Hematopoietic multipotent progenitor cell (in vitro differentiated cells): ENCODE measurements at regions not wholly inside any gene's neighbourhood (a gene's known extent, or its start where the extent isn't known, plus 50 kb on each side); places are given as distances from the start of the nearest gene placed in this dataset.

Experiments used
- DNase-seq, 3 donors: peaks; one replicate each; pipeline ENCODE4 v3.0.0-alpha.2; 2011 to 2015; ENCODE audit warnings: low read depth in 2 of 3, low spot score in 2 of 3

DNA sequence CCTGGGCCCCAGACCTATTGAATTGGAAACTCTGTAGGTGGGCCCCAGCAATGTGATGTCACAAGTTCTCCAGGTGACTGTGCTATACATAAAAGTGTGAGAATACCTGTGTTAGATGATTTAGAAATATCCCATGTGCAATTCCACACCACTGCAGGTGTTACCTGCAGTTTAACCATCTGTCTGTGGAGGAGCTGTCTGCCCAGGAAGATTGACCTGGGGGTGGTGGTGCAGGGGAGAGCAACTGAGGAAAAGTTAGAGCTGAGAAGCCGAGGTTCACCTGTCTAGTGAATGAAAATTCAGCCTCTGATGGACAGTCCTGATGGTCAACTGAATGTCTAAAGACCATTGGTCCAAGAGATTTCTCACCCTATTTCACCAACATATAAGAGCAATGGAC is 132.2 kb upstream of the SLC24A5 start:
- DNase-seq: no peak

DNA sequence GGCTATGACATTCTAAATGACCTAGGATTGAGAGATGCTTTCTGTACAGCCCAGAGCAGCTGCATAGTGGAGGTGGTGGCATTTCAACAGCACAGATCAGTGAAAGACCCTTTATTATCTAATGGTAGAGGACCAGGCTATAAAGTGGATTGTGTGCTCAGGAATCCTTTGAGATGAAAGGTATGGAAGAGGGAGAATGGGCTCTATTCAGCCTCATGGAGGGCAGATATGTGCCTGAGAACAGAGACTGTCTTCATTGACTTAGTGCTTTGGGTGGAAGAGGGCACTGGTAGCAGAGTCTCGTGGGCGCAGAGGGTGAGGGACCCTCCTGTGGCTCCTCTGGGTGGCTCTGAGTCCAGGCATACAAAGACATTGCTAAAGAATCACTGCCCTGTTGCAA is 130.0 kb upstream of the SLC24A5 start:
- DNase-seq: no peak

DNA sequence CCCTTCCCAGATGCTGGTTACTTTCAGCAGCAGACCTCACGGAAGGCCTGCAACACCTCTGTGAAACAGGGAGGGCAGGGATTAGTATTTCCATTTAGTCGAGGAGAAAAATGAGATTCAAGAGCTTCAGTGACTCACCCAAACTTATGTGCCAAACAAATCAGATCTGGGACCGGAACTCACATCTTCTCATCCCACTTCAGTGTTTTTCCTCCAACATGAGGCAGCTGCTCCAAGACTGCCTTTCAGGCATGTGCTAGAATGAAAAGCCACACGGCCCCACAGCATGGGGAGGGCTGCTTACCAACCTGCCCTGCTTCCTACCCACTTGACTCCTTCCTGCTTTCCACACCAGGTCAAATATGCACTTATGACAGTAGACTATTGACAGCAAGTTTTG is 129.4 kb upstream of the SLC24A5 start:
- DNase-seq: no peak

DNA sequence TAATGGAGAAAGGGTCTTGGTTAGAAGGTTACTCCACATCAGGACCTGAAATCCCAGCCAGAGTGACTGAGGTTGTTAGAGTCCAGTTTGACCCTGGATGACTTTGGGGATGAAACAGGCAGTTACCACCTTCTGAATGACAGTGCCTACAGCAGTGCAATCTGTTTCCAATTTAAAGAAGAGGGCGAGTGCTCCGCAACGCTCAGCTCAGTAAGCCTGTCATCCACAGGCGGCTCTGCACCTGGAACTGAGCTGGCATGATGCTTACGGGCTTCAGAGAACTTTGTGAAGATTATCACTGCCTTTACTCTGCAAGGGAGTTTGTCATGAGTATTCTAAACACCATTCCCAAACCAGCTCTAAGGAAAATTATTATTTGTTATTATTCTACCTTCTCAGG is 127.7 kb upstream of the SLC24A5 start:
- no peak for DNase-seq

- no peak for DNase-seq
These were observed 123.4 kb upstream of the SLC24A5 start for GRCh38 chr15:47997195-47998080.

DNA sequence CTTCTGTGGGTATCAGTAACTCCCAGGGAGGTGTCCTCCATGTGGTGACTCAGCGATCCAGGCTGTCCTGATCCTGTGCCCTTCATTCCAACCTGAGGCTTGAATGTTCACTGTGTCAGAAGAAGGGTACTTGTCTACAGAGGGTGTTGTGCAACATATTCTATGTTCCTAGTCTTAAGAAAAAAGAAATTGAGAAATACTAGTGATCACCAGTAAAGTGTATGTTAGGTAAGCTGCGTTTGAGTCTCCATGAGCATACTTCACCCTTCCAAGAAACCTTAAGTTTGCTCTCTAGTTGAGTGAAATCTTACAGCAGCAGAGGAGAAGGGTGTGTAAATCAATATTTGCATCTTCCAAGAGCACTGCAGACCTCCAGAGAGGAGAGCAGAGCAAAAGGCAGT is 122.2 kb upstream of the SLC24A5 start:
- DNase-seq: no peak

DNA sequence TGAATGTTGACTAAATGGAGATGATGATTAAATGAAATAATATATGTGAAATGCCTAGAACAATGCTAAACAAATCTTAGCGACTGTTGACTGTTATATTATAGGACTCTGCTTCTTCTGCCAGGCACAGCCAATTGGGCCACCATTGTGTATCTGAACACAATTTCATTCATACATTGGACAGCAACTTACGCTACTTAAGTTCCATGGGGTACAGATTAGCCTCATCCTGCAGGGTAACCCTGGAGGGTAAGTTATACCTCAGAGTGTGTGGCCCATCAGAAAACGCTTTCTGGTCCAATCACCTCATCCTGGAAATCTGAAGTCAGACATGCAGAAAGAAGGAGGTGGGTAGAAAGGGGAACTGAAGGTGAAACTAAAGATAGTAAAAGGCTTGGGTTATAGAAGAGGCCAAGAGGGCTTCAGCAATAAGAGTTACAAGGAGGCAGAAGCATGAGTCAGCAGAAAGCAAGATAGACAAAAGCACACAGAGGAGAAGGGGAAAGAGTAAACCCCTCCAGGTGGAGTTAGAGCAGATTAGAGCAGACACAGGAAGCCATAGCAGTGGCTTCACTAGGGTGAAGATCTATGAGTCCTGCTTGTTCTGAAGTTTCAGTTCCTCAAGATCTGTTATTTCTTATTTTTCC is 119.3 kb upstream of the SLC24A5 start:
- DNase-seq: peak in 1 of 3 donors; percentile 30

DNA sequence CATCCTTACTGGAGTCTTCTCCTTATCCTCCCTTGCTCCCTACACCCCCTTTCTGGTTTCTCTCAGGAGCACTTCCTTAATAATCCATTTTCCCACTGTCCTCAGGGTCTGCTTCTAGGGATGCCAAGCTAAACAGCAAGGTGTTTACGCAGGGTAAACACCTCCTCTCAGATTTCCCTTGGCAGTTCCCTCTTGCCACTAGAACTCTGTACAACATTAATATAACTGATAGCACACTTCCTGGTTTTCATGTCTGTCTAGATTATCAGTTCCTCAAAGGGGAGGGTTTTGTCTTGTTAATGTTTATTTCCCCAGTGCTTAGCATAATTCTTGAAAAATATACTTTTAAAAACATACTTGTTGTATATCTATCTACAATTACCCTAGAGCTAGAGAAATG is 118.0 kb upstream of the SLC24A5 start:
- DNase-seq: no peak

DNA sequence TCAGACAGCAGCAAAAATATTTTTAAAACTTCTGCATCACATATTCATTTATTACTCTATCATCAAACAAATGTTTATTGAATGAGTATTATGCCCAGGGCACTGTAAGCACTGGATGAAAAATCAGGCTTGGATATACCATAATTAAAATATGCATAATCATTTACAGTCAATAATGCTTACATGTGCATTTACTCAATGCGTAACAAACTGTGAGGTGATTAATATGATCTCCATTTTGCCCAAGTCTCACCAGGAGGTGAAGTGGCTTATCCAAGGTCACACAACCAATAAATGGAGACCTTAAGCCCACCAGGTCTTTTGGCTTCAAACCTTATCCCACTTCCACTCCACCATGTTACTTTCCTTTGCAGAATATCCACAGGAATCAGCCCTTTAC is 117.3 kb upstream of the SLC24A5 start:
- DNase-seq: no peak

- no peak for DNase-seq
These were observed 115.7 kb upstream of the SLC24A5 start for GRCh38 chr15:48005077-48005476.

- no peak for DNase-seq
These were observed 114.7 kb upstream of the SLC24A5 start for GRCh38 chr15:48006031-48006511.

- DNase-seq: no peak
These were observed 110.5 kb upstream of the SLC24A5 start for GRCh38 chr15:48010316-48010715.

GRCh38 chr15:48012191-48012590 is 108.6 kb upstream of the SLC24A5 start:
- DNase-seq: no peak

DNA sequence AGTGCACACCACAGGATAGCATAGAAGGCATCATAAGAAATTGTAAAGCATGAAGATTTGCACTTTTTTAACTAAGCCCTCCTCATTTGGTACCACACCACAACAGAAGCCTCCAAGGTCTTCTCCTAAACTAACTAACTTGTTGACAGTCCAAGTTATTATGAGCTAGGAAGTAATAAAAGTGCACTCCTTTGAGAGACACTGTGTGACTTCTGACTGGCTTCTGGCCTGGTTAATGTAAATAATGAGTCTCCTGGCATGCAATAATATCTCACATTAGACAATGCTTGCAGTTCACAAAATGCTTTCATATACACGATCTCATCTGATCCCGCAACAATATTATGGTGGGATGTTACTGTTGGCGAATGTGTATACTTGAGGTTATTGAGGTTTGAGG is 103.9 kb upstream of the SLC24A5 start:
- DNase-seq: no peak

DNA sequence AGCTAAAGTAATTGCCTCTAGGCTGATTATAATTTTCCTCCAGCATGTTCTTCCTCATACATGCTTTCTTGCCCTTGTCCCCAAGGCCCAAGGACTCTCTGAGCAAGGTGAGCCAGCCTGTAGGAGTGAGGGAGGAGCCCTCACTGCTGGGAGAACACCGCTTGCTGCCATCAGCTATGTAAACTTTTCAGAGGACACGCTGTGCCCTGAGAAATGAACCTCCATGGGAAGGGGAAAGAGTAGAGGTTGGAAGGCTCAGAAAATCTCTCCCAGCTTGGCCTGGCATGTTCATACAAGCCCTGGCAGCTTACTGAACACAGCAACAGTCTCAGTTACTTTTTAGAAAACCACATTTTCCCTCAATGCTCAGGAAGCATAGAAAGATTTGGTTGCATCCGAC is 103.0 kb upstream of the SLC24A5 start:
- DNase-seq: no peak

DNA sequence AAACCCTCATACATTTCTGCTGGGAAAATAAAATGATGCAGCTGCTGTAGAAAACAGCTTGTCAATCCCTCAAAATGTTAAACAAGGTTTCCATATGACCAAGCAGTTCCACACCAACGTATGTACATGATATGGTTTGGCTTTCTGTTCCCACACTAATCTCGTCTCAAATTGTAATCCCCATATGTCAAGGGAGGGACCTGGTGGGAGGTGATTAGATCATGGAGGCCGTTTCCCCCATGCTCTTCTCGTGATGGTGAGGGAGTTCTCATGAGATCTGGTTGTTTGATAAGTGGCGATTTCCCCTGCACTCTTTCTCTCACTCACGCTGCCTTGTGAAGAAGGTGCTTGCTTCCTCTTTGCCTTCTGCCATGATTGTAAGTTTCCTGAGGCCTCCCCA is 100.6 kb upstream of the SLC24A5 start:
- DNase-seq: no peak

GRCh38 chr15:48021336-48022086 is 99.3 kb upstream of the SLC24A5 start:
- DNase-seq: no peak

DNA sequence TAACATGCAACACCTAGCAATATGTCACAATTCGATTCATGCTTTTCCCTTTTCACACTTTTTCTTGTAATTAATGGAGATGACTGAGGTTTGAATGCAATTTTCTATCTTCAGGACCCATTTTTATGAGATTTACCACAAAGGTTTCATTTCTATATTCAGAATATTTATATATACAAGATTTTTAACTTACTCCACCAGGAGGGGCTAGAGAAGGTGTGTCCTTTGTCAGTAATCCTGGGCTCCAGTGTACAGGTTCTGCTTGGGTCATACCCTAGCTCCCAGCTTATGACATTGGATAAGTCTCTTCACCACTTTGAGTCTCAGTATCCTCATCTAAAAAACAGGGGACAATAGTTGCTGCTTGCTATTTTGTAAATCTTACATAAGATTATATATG is 95.7 kb upstream of the SLC24A5 start:
- no peak for DNase-seq

DNA sequence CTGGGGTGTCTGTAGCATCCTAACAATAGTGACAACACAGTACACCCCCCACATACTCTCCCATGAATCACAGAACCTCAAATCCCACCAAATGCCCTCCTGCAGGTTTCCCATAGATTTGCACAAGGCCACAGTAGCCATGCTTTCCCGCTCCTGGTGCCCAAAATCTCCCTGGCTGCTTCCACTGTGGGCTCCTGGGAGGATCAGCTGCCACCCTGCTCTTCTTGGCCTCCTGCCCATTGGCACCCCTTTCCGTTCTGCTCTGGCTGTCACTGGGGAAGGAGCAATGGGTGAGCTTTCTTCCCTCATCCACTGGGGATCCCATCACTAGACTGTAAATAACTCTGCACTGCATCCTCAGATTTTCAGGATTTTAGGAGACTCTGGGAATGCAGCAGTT is 92.1 kb upstream of the SLC24A5 start:
- DNase-seq: no peak

GRCh38 chr15:48029642-48030041 is 91.1 kb upstream of the SLC24A5 start:
- no peak for DNase-seq

DNA sequence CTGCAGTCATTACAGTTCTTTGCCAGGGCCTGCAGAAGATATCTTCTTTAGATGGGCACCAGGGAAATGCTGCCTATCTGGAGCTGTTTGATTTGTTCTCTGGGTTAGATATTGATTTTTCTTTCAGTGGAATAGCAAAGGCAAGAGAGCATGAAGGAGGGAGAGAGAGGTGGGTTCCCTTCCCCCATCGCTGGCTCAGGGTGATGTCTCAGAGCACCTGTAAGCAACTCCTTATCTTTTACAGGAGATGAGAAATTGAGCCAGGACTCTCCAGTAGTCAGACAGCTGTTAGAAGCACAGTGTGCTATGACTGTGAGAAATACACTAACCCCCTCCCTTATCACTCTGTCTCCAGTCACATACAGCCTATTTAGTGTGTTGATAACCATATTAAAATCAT is 89.3 kb upstream of the SLC24A5 start:
- DNase-seq: no peak

DNA sequence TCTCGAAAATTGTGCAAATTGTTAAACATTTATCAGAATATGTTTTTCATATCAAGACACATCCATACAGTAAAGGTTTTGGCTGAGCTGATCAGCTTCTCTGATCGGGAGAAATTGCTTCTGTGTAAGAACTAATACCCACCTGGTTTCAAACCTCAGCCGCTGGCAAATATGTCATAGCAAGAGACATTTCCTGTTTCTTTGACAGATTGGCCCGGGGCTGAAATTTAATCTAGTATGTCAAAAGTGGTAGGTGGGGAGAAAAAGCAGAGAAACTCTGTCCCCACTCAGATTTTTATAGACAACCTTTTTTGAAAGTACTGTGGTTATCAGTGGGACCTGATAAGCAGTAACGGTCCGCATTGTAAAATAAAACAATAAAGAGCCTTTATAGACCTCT is 88.8 kb upstream of the SLC24A5 start:
- no peak for DNase-seq
